Heart right ventricle (tissue), 16 donors: ENCODE measurements at regions not wholly inside any gene's neighbourhood (a gene's known extent, or its start where the extent isn't known, plus 50 kb on each side); places are given as distances from the start of the nearest gene placed in this dataset.

ENCODE experiments used
- ATAC-seq, 8 donors: fragments of 200-7000 bp; cut with Tn5 transposase; one replicate each; pipeline ENCODE4 v1.9.1; 2020; ENCODE audit warnings: mild to moderate bottlenecking in 8 of 8, moderate library complexity in 8 of 8, moderate number of reproducible peaks in 1 of 8
- DNase-seq, 2 donors: peaks; one replicate each; pipeline ENCODE4 v3.0.0-alpha.2; 2020
- H3K27ac ChIP-seq, 10 donors: fragments of 200-600 bp; sonication (generic) in 2 of 10; one replicate each; pipeline versions ENCODE4 v1.5.0 to v1.8.0; 2020 to 2022; ENCODE audit warnings: mild to moderate bottlenecking in 3 of 10
- H3K27me3 ChIP-seq, 7 donors: fragments of 200-600 bp; one replicate each; pipeline ENCODE4 v1.8.0; 2021 to 2022; ENCODE audit warnings: mild to moderate bottlenecking in 2 of 7
- H3K36me3 ChIP-seq, 9 donors: fragments of 200-600 bp; sonication (generic) in 1 of 9; one replicate each; pipeline versions ENCODE4 v1.5.0 to v1.8.0; 2020 to 2022; ENCODE audit warnings: mild to moderate bottlenecking in 2 of 9
- H3K4me1 ChIP-seq, 9 donors: fragments of 200-600 bp; sonication (generic) in 1 of 9; one replicate each; pipeline versions ENCODE4 v1.5.0 to v1.8.0; 2020 to 2022; ENCODE audit warnings: mild to moderate bottlenecking in 4 of 9
- H3K4me3 ChIP-seq, 10 donors: fragments of 200-600 bp; sonication (generic) in 2 of 10; one replicate each; pipeline versions ENCODE4 v1.5.0 to v1.8.0; 2020 to 2022; ENCODE audit warnings: mild to moderate bottlenecking in 7 of 10, moderate library complexity in 2 of 10
- H3K9me3 ChIP-seq, 11 donors: fragments of 200-600 bp in 10 of 11; sonication (generic) in 2 of 11; one replicate each; pipeline versions ENCODE4 v1.5.0 to v1.8.0; 2013 to 2022; ENCODE audit warnings: mild to moderate bottlenecking in 2 of 11, control low read depth in 1 of 11, moderate library complexity in 1 of 11
- WGBS, 2 donors: extraction: QIAGEN DNeasy Blood & Tissue Kit; methylation state at CpG; one replicate each; pipeline ENCODE4 v1.1.7; 2013; ENCODE audit warnings: inconsistent platforms in 1 of 2; 5-methylcytosine and 5-hydroxymethylcytosine counted together
- intact Hi-C, 10 donors: fragments of 100-400 bp; cut with DNase I; formaldehyde crosslinking; loops; one replicate each; pipeline versions ENCODE4 v1.11.1 to v1.14.2; 2022
- TF ChIP-seq, protein P1 (sequence below), 9 donors: fragments of 200-600 bp; sonication (generic) in 2 of 9; IDR thresholded peaks; one replicate each; pipeline versions ENCODE4 v1.5.0 to v1.8.0; 2021 to 2022; ENCODE audit warnings: antibody characterized with exemption in 9 of 9, mild to moderate bottlenecking in 5 of 9, moderate library complexity in 1 of 9
- donor health status: Arrhythmogenic right ventricular cardiomyopathy.
- donor health status: ischemic (EF 13 %, LVEDD 7.1; RV severe dilation, severe dysfunction).
- donor health status: healthy with polysubstance abuse.
- donor health status: DM: no; HTN: yes; CAD: no.
- donor health status: DM: no; HTN: no; CAD: no.
- donor health status: ischemic (EF 25% LVEDD 6.9; RV normal size, moderate dysfunction).
- donor health status: ischemic (EF 25% LVEDD 5.7; RV mildly dilated, moderate dysfunction).
- donor health status: healthy.
- donor health status: DM: yes; HTN: yes; CAD: no.
- donor health status: Ischemic cardiomyopathy.
- donor health status: ischemic (EF 35%, LVEDD 5.7; RV mildly dilated, moderate dysfunction).
- donor health status: nonischemic (EF 11% LVEDD 7.7; RV severe dilation, severe dysfunction).
- donor health status: DM: yes; HTN: yes; CAD: no.
- donor health status: PGD.
- donor health status: ischemic (EF 29% LVEDD 5.4; RV normal size, mild dysfunction).
- donor health status: nonischemic (EF 23%, LVEDD 6.1; RV moderate dilation, normal function).

DNA sequence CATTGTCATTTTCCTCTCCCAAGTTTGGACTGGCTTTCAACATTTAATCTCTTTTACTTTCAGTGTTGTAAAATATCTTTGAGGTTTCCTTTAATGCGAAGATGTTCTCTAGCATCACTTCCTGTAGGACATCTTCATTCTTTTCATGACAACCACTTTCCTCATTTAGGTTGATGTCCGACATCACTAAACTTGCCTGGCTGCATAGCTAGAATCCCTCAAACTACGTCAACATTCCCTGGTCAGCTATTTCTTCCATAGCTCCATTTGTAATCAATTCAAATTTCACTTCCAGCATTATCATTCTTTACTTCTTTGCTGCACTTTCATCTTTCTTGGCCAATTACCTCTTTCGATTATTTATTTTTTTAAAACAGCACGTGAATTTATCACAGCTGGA, 198.6 kb upstream of the EMCN start:
- H3K4me1 ChIP-seq: no peaks in the 10 kb centered on the region
- DNase-seq (no peak), ATAC-seq (no peak)
- no peaks in the 10 kb centered on the region for H3K36me3 ChIP-seq
- 89 to 90% methylated on average over 5 of the region's 5 CpGs for WGBS, 2 donors
- intact Hi-C loops: no loop called here
- H3K27me3 ChIP-seq: no peaks in the 10 kb centered on the region
- no peak overlapping the region for H3K4me3 ChIP-seq
- TF ChIP-seq, protein P1, sequence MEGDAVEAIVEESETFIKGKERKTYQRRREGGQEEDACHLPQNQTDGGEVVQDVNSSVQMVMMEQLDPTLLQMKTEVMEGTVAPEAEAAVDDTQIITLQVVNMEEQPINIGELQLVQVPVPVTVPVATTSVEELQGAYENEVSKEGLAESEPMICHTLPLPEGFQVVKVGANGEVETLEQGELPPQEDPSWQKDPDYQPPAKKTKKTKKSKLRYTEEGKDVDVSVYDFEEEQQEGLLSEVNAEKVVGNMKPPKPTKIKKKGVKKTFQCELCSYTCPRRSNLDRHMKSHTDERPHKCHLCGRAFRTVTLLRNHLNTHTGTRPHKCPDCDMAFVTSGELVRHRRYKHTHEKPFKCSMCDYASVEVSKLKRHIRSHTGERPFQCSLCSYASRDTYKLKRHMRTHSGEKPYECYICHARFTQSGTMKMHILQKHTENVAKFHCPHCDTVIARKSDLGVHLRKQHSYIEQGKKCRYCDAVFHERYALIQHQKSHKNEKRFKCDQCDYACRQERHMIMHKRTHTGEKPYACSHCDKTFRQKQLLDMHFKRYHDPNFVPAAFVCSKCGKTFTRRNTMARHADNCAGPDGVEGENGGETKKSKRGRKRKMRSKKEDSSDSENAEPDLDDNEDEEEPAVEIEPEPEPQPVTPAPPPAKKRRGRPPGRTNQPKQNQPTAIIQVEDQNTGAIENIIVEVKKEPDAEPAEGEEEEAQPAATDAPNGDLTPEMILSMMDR (IDR thresholded peaks at IDR 0.05): no peak
- peaks cover 0 to 26% (median 6%) of the 10 kb centered on the region in 11 donors for H3K9me3 ChIP-seq
- no peak overlapping the region for H3K27ac ChIP-seq

DNA sequence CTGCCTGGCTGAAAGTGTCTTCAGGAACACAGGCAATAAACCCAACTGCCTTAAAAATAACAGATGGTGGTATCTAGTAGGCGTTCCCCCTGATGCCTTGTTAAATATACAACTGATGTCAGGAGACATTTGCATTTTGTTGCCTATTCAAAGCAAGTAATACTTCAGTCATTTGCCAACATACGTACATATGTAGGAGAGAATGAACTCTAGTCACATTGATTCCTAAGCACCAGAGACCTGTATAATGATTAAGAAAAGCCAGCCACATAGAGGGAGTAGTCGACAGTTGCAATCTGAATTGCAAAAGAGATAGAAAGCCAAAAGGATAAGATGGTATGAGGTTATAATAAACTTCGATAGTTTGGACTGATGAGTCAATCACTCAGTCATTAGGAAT, 191.0 kb upstream of the EMCN start:
- Histone ChIP-seq H3K9me3 (peaks cover 0 to 6% (median 0%) of the 10 kb centered on the region in 11 donors), H3K4me3 (no peak overlapping the region), H3K27ac (no peak overlapping the region), H3K27me3 (no peaks in the 10 kb centered on the region), H3K36me3 (no peaks in the 10 kb centered on the region), H3K4me1 (no peaks in the 10 kb centered on the region)
- DNase-seq: no peak
- intact Hi-C loops: no loop called here
- no peak for ATAC-seq
- 73 to 74% methylated on average over 4 of the region's 4 CpGs for WGBS, 2 donors
- TF ChIP-seq, protein P1 (IDR thresholded peaks at IDR 0.05): no peak

DNA sequence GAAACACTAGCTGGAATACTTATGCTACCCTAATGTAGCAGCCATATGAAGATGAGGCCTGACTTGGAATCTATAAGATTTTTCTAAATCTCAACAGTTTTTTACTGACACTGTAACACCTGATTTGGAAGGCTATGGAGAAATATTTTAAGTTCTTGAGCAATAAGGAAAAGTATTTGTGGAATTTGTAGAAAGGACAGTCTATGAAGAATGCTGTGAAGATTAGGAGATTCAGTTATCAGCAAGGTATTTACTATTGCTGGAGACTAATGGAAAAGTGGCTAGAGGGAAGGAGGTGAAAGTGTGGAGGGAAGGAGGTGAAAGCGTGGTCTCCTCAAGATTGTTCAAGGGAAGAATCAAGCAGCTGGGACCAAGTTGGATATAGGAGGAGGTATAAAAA, 190.0 kb upstream of the EMCN start:
- WGBS, 2 donors: 94 to 95% methylated on average over 1 of the region's 1 CpG
- no peak for ATAC-seq
- no peaks in the 10 kb centered on the region for H3K9me3 ChIP-seq
- intact Hi-C loops: no loop called here
- no peaks in the 10 kb centered on the region for H3K4me1 ChIP-seq
- DNase-seq: no peak
- no peaks in the 10 kb centered on the region for H3K36me3 ChIP-seq
- H3K4me3 ChIP-seq: no peak overlapping the region
- no peak overlapping the region for H3K27ac ChIP-seq
- TF ChIP-seq, protein P1 (IDR thresholded peaks at IDR 0.05): no peak
- H3K27me3 ChIP-seq: no peaks in the 10 kb centered on the region

DNA sequence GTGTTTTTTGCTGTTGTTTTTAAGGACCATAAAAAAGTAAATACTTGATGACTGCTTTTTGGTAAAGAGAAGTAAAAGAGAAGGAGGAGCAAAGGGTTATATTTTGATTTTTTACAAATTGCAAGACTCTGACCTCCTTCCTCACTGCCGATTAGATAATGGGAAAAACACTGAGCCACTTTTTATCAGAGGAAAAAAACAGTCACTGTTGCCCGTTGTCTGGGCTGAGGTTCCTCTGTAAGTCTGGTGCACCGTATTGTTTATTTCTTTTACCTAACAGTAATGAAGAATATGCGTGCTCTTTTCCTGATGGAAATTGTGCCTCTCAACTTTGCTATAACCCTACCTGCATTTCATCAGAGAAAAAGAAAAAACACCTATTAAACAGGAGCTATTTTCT, 178.7 kb upstream of the EMCN start:
- Histone ChIP-seq H3K36me3 (no peaks in the 10 kb centered on the region), H3K9me3 (no peaks in the 10 kb centered on the region), H3K27ac (peak overlapping the region in 3 of 10 donors; percentile 18 to 48 (median 39)), H3K27me3 (no peaks in the 10 kb centered on the region), H3K4me1 (peaks cover 0 to 13% (median 0%) of the 10 kb centered on the region in 9 donors), H3K4me3 (peak overlapping the region in 6 of 10 donors; percentile 18 to 34 (median 27))
- intact Hi-C loops: loop anchor here in 1 of 10 donors (5.0 kb wide), 1 partner anchor 41 kb away; no protein-coding TSS in a partner anchor
- 16 to 21% methylated on average over 4 of the region's 4 CpGs for WGBS, 2 donors
- TF ChIP-seq, protein P1 (IDR thresholded peaks at IDR 0.05): no peak
- ATAC-seq (no peak), DNase-seq (no peak)
